SJCRH30 (cell line): ENCODE measurements at regions not wholly inside any gene's neighbourhood (a gene's known extent, or its start where the extent isn't known, plus 50 kb on each side); places are given as distances from the start of the nearest gene placed in this dataset.

Experiments
- DNase-seq, 2 experiments: peaks; one replicate each; pipeline ENCODE4 v3.0.0-alpha.2; 2015 to 2020
- H3K27ac ChIP-seq: fragments of 250-450 bp; sonication (Bioruptor Pico); 2 replicates; pipeline ENCODE4 v1.5.1; 2020; ENCODE audit warnings: mild to moderate bottlenecking, moderate library complexity
- H3K27me3 ChIP-seq: fragments of 250-450 bp; sonication (Bioruptor Pico); 2 replicates; pipeline ENCODE4 v1.5.1; 2020; ENCODE audit warnings: mild to moderate bottlenecking, moderate library complexity
- H3K36me3 ChIP-seq: fragments of 250-450 bp; sonication (Bioruptor Pico); 2 replicates; pipeline ENCODE4 v1.5.1; 2020; ENCODE audit warnings: mild to moderate bottlenecking, moderate library complexity
- H3K4me1 ChIP-seq: fragments of 250-450 bp; sonication (Bioruptor Pico); 2 replicates; pipeline ENCODE4 v1.5.1; 2020; ENCODE audit warnings: mild to moderate bottlenecking, moderate library complexity
- H3K4me3 ChIP-seq: fragments of 250-450 bp; sonication (Bioruptor Pico); 2 replicates; pipeline ENCODE4 v1.5.1; 2020; ENCODE audit warnings: mild to moderate bottlenecking, moderate library complexity
- H3K9me3 ChIP-seq: fragments of 250-450 bp; sonication (Bioruptor Pico); replicated peaks from 2 replicates; pipeline ENCODE4 v1.5.1; 2020; ENCODE audit warnings: mild to moderate bottlenecking, moderate library complexity

GRCh38 chr16:51875834-51876600 lies 670.9 kb downstream of the TOX3 start:
- H3K36me3 ChIP-seq = no peaks in the 10 kb centered on the region
- H3K4me1 ChIP-seq = peaks cover 50% of the 10 kb centered on the region
- no peaks in the 10 kb centered on the region for H3K27me3 ChIP-seq
- peak overlapping the region; percentile 36 for H3K4me3 ChIP-seq
- DNase-seq = peak; percentile 72
- peak overlapping the region; percentile 90 for H3K27ac ChIP-seq
- no peaks in the 10 kb centered on the region for H3K9me3 ChIP-seq

DNA sequence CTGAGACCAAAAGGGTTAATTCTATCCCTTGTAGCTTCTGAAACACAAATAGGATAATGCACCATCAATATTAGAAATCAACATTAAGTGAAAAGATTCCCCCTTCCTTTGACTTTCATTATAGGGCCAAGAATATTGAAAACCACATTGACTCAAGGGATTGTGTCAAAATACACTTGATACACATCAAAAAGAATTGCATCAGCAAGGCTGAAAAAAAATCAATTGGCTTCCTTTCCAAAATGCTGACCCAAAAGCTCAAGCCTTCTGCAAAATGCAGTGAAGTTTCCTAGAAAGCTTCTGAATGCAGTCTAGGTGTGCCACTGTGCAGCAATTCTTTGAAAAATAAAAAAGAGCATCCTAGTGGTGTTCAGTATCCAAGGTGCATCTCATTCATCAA lies 674.4 kb downstream of the TOX3 start:
- DNase-seq = no peak
- Histone ChIP-seq H3K4me3 (no peak overlapping the region), H3K36me3 (no peaks in the 10 kb centered on the region), H3K9me3 (0 out of 2 replicates have a peak, but pooled peaks cover 8% of the 10 kb centered on the region), H3K27ac (no peak overlapping the region), H3K27me3 (no peaks in the 10 kb centered on the region), H3K4me1 (peaks cover 37% of the 10 kb centered on the region)

DNA sequence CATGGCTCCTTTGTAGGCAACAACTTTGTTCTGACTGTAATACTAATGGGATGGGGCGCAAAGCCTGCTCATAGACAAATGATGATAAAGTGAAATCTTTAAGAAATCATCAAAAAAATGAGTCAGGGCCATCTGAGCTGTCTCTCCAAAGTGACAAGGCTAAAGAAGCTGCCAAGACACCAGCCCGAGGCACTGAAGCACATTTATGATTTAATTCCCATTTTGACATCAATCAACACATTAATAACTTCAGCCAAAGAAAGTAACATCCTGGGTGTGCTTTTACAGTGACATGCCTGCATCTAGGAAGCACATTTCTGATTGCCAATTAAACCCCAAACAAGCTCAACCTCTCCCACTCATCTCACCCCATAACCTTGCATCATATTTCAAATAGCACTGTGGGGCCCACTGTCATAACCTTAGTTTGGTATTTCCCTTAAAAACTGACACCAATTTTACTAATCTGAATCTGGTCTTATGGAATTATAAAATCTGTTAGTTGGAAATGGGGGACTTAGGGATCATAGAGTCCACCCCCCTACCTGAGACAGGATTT lies 676.6 kb downstream of the TOX3 start:
- no peaks in the 10 kb centered on the region for H3K27me3 ChIP-seq
- DNase-seq = no peak
- H3K4me1 ChIP-seq = peaks cover 17% of the 10 kb centered on the region
- 0 out of 2 replicates have a peak, but pooled peaks cover 8% of the 10 kb centered on the region for H3K9me3 ChIP-seq
- no peak overlapping the region for H3K4me3 ChIP-seq
- H3K27ac ChIP-seq = no peak overlapping the region
- no peaks in the 10 kb centered on the region for H3K36me3 ChIP-seq

GRCh38 chr16:51869176-51869575 lies 677.8 kb downstream of the TOX3 start:
- H3K36me3 ChIP-seq = no peaks in the 10 kb centered on the region
- no peaks in the 10 kb centered on the region for H3K27me3 ChIP-seq
- no peak overlapping the region for H3K27ac ChIP-seq
- H3K4me3 ChIP-seq = no peak overlapping the region
- H3K4me1 ChIP-seq = peaks cover 10% of the 10 kb centered on the region
- H3K9me3 ChIP-seq = 0 out of 2 replicates have a peak, but pooled peaks cover 8% of the 10 kb centered on the region
- DNase-seq = no peak

GRCh38 chr16:51868631-51869030 lies 678.3 kb downstream of the TOX3 start:
- H3K27me3 ChIP-seq = no peaks in the 10 kb centered on the region
- H3K4me1 ChIP-seq = peaks cover 10% of the 10 kb centered on the region
- DNase-seq = no peak
- no peak overlapping the region for H3K4me3 ChIP-seq
- H3K9me3 ChIP-seq = 0 out of 2 replicates have a peak, but pooled peaks cover 8% of the 10 kb centered on the region
- H3K27ac ChIP-seq = no peak overlapping the region
- no peaks in the 10 kb centered on the region for H3K36me3 ChIP-seq

- Histone ChIP-seq H3K36me3 (no peaks in the 10 kb centered on the region), H3K4me3 (no peak overlapping the region), H3K27ac (no peak overlapping the region), H3K4me1 (peaks cover 10% of the 10 kb centered on the region), H3K27me3 (no peaks in the 10 kb centered on the region), H3K9me3 (0 out of 2 replicates have a peak, but pooled peaks cover 8% of the 10 kb centered on the region)
- DNase-seq = no peak
Observed at GRCh38 chr16:51867386-51868065, 679.4 kb downstream of the TOX3 start.

- Histone ChIP-seq H3K9me3 (0 out of 2 replicates have a peak, but pooled peaks cover 5% of the 10 kb centered on the region), H3K4me1 (peaks cover 8% of the 10 kb centered on the region; the same call in 1 of the 2 replicates), H3K36me3 (no peaks in the 10 kb centered on the region), H3K27me3 (no peaks in the 10 kb centered on the region), H3K27ac (no peak overlapping the region), H3K4me3 (no peak overlapping the region)
- DNase-seq = no peak
Observed at GRCh38 chr16:51864575-51864974, 682.4 kb downstream of the TOX3 start.

GRCh38 chr16:51854401-51854951 lies 692.5 kb downstream of the TOX3 start:
- Histone ChIP-seq H3K27me3 (no peaks in the 10 kb centered on the region), H3K9me3 (peaks cover 7% of the 10 kb centered on the region; the same call in 1 of the 2 replicates), H3K4me1 (peaks cover 24% of the 10 kb centered on the region), H3K27ac (no peak overlapping the region), H3K36me3 (no peaks in the 10 kb centered on the region), H3K4me3 (no peak overlapping the region)
- DNase-seq = no peak

- Histone ChIP-seq H3K9me3 (peaks cover 7% of the 10 kb centered on the region; the same call in 1 of the 2 replicates), H3K4me1 (peaks cover 33% of the 10 kb centered on the region), H3K27ac (no peak overlapping the region), H3K4me3 (no peak overlapping the region), H3K36me3 (no peaks in the 10 kb centered on the region), H3K27me3 (no peaks in the 10 kb centered on the region)
- no peak for DNase-seq
Observed at GRCh38 chr16:51853586-51853985, 693.4 kb downstream of the TOX3 start.

DNA sequence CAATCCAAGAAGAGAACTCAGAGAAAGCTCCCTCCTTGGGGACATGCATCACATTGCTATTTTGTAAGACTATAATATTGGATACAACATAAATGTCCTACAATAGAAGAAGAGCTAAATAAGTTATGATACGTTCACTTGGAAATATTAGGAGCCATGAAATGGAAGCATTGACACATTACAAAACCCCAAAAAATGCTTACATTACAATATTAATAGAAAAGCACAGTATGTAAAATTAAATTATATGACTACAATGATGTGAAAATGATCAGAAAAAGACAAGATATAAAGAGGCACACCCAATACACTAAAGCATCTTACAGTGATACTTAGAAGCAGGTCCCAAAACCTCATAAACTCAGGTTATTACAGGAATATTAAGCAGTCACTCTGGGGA lies 694.1 kb downstream of the TOX3 start:
- Histone ChIP-seq H3K4me1 (peaks cover 38% of the 10 kb centered on the region), H3K27ac (no peak overlapping the region), H3K4me3 (no peak overlapping the region), H3K36me3 (no peaks in the 10 kb centered on the region), H3K27me3 (no peaks in the 10 kb centered on the region), H3K9me3 (peaks cover 7% of the 10 kb centered on the region; the same call in 1 of the 2 replicates)
- no peak for DNase-seq

GRCh38 chr16:51851111-51851510 lies 695.8 kb downstream of the TOX3 start:
- Histone ChIP-seq H3K36me3 (no peaks in the 10 kb centered on the region), H3K27ac (no peak overlapping the region), H3K4me3 (no peak overlapping the region), H3K4me1 (peaks cover 39% of the 10 kb centered on the region), H3K9me3 (peaks cover 7% of the 10 kb centered on the region; the same call in 1 of the 2 replicates), H3K27me3 (no peaks in the 10 kb centered on the region)
- no peak for DNase-seq

DNA sequence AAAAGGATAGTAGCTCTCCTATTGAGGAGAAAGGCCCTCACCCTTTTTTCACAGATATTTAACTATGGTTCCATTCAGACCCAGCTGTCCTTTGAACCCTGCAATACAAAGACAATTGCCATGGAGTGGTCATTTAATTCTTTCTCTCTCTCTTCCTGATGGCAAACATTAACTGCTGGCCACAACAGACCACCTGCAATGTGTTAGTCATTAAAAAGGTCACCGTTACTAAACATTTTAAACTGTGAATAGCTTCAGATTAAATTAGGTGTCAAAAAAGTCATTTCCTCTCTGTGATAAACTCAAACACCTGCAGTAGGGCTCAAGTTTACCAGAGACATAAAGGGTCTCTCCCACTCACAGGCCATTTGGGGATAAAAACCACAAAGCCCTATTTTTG lies 697.2 kb downstream of the TOX3 start:
- Histone ChIP-seq H3K27me3 (no peaks in the 10 kb centered on the region), H3K9me3 (peaks cover 7% of the 10 kb centered on the region; the same call in 1 of the 2 replicates), H3K4me1 (peaks cover 46% of the 10 kb centered on the region), H3K36me3 (no peaks in the 10 kb centered on the region), H3K4me3 (no peak overlapping the region), H3K27ac (peak overlapping the region; percentile 64)
- peak; percentile 25 to 72 for DNase-seq

DNA sequence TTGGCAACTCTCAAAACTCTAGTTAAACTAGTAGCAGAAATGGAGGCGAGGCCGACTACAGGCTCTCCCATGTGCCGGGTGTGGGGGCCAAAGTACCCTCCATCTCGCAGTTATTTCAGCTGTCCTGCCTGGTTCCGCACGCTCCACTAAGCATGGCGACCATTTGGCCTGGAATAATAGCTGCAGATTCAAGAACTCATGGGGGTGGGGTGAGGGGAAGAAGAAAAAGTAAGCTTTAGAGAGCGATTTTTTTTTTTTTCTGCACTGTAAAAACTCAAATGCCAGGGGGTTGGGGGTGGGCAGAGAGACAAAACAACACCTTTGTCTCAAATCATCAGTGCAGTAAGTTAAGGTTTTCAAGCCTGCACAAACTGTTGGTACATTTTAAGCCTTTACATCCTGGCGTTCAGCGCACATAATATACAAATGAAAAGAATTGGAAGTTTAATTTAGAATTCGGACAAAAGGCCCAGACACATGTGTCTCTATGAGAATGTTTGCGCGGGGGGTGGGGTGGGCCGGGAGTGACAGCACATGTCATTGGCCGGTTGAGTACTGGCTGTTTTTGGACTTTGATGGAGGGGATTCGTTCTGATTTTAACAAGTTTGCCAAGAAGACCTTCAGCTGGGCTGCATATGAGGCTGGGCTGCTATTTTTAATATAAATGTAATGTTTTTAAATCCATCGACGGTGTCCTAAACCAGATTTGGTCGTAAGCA lies 694.7 kb upstream of the SALL1 start:
- Histone ChIP-seq H3K4me3 (no peak overlapping the region), H3K27me3 (no peaks in the 10 kb centered on the region), H3K36me3 (no peaks in the 10 kb centered on the region), H3K4me1 (peaks cover 53% of the 10 kb centered on the region), H3K27ac (peak overlapping the region; percentile 28; the same call in 1 of the 2 replicates), H3K9me3 (no peaks in the 10 kb centered on the region)
- peak; percentile 52 to 60 for DNase-seq

- Histone ChIP-seq H3K27me3 (no peaks in the 10 kb centered on the region), H3K4me1 (peaks cover 44% of the 10 kb centered on the region), H3K27ac (peak overlapping the region; percentile 89), H3K9me3 (peaks cover 7% of the 10 kb centered on the region), H3K36me3 (no peaks in the 10 kb centered on the region), H3K4me3 (no peak overlapping the region)
- peak; percentile 93 to 95 for DNase-seq
Observed at GRCh38 chr16:51839727-51840462, 688.8 kb upstream of the SALL1 start.
